Astrocyte of the spinal cord (primary cell): ENCODE measurements at regions not wholly inside any gene's neighbourhood (a gene's known extent, or its start where the extent isn't known, plus 50 kb on each side); places are given as distances from the start of the nearest gene placed in this dataset.

Experiments
- DNase-seq: peaks from one replicate; pipeline ENCODE4 v3.0.0; 2011; ENCODE audit warnings: low read depth, low spot score
- H3K4me3 ChIP-seq: 2 replicates; pipeline ENCODE4 v1.5.1; 2011; ENCODE audit warnings: low read depth, mild to moderate bottlenecking, low read length, moderate library complexity
- CTCF ChIP-seq: IDR thresholded peaks from 2 replicates; pipeline ENCODE4 v1.5.1; 2012; ENCODE audit warnings: low read depth, mild to moderate bottlenecking, low read length, inconsistent platforms
- in situ Hi-C: cut with HindIII; loops from 2 replicates; pipeline ENCODE4 v1.10.0; 2017; ENCODE audit warnings: low sequenced_read_pairs

- no peak for TF ChIP-seq CTCF
- no peak for DNase-seq
- in situ Hi-C loops = no loop called here
- H3K4me3 ChIP-seq = no peak overlapping the region
Measured at GRCh38 chr2:35978218-35978617, 377.4 kb upstream of the CRIM1 start.

GRCh38 chr2:35976611-35977010, 379.0 kb upstream of the CRIM1 start:
- H3K4me3 ChIP-seq = no peak overlapping the region
- no peak for TF ChIP-seq CTCF
- in situ Hi-C loops = no loop called here
- no peak for DNase-seq

- no peak for DNase-seq
- in situ Hi-C loops = no loop called here
- no peak overlapping the region for H3K4me3 ChIP-seq
- TF ChIP-seq CTCF = no peak
Measured at GRCh38 chr2:35973737-35974132, 381.8 kb upstream of the CRIM1 start.

GRCh38 chr2:35973132-35973736, 382.3 kb upstream of the CRIM1 start:
- in situ Hi-C loops = no loop called here
- peak; percentile 70 for TF ChIP-seq CTCF
- H3K4me3 ChIP-seq = no peak overlapping the region
- peak; percentile 26 for DNase-seq

- TF ChIP-seq CTCF = no peak
Measured at GRCh38 chr2:35963824-35964223, 391.8 kb upstream of the CRIM1 start.

GRCh38 chr2:35963357-35963756, 392.2 kb upstream of the CRIM1 start:
- no peak for DNase-seq
- no peak for TF ChIP-seq CTCF
- in situ Hi-C loops = no loop called here
- no peak overlapping the region for H3K4me3 ChIP-seq

More at GRCh38 chr2:35963824-35964223, 391.8 kb upstream of the CRIM1 start:
- in situ Hi-C loops = no loop called here
- DNase-seq = no peak
- H3K4me3 ChIP-seq = no peak overlapping the region
